Stimulated activated naive CD4-positive, alpha-beta T cell (primary cell): ENCODE measurements at regions not wholly inside any gene's neighbourhood (a gene's known extent, or its start where the extent isn't known, plus 50 kb on each side); places are given as distances from the start of the nearest gene placed in this dataset.
"Not testable (repeated sequence)": the region's sequence is repeated elsewhere in the genome, so short reads cannot be mapped to it uniquely, and the experiment has no call there.

Source experiments
- DNase-seq, 6 experiments: peaks; one replicate each; lab custom pipeline; 2025; lab: John Stamatoyannopoulos, UW

DNA sequence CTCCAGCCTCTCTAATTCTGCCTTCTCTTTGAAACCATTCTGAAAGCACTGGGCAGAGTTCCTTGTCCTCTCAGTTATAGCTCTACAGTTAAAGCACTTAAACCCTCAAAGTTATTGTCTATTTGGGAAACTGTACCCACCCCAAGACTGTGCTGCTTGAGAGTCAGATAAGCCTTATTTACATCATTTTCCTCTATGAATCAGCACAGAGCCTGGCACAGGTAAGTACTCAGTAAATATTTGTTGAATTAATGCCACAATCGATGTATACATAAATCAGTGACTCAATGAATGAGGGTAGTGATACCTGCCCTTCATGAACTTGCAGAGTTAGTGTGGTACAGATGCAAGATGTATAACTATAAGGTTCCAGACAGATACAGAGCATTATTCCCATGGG lies 549.4 kb upstream of the KLF4 start:
- DNase-seq = no peak

DNA sequence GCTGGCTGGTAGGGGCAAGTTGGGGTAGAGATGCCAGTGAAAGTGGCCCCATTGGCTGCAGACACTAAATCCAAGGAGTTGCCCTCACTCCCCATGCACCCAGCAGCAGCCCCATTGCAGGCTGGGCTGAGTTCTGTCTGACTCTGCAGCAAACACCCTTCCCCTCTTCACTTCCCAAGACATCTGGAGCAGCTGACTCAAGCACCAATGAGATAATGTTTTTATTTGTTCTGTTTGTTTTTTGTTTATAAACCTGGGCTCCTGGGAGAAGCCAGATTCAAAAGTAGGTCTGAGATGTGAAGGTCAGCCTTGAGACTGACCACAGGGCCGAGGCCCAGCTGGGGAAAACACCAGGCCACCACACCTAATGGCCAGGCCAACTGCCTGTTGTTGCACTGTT lies 545.9 kb upstream of the KLF4 start:
- no peak for DNase-seq

DNA sequence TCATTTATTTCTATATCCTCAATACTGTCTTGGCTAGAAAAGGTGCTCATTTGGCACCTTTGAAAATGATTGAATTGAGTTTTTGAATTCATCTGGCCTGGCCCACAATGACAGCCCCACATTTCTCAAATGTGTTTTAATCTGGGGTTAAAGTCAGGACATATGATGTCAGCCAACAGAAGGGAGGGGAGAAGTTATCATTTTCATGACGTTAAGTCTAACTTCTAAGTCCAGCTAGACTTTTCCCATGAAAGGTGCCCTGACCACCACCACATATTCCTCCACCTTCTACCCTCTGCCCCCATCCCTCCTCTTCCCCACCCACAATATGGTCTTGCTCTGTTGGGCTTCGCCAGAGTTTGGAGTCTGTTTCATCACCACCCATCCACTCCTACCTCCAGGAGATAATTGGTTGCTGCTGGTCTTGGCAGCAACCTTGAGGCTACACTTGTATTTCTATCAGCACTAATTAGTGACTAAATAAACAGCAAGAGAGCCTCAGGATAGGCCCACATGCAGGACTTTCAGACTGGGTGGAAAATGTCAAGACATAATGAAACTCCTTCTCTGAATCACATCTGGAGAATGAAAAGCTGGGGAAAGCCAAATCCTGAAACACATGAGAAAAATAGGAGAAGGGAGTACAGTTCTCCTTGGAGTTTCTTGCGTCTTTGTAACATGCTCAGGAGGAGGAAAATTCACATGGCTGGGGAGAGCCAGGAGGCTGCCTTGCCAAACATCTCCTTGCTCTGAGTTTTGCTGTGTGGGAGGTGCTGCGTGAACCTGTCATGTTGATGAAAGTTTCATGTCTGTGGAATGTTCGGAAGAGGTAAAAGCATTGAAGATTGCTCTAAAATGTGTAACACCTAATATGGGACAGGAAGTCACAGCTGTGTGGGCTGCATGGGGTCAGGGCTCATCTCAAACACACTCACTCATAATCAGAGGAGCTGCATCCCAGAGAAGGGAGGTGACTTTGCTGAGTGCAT lies 544.7 kb upstream of the KLF4 start:
- no peak for DNase-seq

DNA sequence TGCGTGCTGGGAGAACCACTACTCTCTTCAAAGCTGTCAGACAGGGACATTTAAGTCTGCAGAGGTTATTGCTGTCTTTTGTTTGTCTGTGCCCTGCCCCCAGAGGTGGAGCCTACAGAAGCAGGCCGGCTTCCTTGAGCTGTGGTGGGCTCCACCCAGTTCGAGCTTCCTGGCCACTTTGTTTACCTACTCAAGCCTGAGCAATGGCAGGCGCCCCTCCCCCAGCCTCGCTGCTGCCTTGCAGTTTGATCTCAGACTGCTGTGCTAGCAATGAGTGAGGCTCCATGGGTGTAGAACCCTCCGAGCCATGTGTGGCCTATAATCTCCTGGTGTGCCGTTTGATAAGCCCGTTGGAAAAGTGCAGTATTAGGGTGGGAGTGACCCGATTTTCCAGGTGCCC lies 542.5 kb upstream of the KLF4 start:
- DNase-seq = not testable (repeated sequence)

DNA sequence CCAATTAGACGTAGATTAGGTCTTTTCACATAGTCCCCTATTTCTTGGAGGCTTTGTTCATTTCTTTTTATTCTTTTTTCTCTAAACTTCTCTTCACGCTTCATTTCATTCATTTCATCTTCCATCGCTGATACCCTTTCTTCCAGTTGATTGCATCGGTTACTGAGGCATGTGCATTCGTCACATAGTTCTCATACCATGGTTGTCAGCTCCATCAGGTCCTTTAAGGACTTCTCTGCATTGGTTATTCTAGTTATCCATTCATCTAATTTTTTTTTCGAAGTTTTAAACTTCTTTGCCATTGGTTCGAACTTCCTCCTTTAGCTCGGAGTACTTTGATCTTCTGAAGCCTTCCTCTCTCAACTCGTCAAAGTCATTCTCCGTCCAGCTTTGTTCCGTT lies 541.7 kb upstream of the KLF4 start:
- DNase-seq = not testable (repeated sequence)

DNA sequence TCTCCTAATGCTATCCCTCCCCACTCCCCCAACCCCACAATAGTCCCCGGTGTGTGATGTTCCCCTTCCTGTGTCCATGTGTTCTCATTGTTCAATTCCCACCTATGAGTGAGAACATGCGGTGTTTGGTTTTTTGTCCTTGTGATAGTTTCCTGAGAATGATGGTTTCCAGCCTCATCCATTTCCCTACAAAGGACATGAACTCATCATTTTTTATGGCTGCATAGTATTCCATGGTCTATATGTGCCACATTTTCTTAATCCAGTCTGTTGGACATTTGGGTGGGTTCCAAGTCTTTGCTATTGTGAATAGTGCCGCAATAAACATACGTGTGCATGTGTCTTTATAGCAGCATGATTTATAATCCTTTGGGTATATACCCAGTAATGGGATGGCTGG lies 537.1 kb upstream of the KLF4 start:
- not testable (repeated sequence) for DNase-seq

DNA sequence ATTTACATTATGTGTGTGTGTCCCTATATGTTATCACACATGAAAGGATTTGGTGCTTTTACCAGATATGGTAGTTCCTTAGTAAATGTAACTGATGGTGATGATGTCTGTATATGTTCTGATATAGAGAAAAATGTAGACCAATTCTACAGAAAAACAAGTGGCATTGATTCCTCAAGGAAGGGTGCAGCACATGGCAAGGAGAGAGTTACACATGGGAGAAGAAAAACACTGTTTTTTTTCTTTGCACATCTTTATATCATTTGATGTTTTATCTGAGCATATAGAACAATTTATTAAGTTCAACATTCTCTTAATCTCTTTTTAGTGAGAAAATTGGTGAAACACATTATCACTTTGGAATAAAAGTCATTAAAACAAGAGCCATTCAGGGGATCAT lies 535.0 kb upstream of the KLF4 start:
- DNase-seq = no peak

DNA sequence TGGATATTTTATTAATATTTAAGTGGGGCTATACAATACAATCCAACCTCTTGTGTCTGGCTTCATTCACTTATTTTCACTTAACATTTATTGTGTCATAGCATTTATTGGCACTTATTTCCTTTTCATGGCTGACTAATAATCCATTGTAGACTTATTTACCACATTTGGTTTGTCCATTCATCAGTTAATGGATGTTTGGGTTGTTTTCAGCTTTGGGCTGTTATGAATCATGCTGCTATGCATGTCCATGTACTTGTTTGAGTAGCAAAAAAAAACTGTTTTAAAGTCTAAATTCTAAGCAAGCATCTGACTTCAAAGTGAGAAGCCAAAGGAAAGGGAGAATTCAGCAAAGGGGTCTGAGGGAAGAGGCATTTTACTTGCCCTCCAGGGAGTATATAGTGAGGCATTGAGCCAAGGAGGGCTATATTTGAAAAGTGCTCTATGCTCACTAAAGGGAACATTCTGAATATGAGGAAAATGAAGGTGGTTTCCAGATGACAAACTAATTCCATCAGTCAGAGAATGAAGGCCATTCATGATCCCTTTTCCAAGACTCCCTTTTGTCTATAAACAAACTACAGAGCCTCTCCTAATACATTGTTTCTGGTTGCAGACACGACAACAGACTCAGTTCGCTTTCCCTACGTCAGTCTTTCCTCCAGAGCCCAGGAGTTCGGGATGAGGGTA lies 532.8 kb upstream of the KLF4 start:
- no peak for DNase-seq

DNA sequence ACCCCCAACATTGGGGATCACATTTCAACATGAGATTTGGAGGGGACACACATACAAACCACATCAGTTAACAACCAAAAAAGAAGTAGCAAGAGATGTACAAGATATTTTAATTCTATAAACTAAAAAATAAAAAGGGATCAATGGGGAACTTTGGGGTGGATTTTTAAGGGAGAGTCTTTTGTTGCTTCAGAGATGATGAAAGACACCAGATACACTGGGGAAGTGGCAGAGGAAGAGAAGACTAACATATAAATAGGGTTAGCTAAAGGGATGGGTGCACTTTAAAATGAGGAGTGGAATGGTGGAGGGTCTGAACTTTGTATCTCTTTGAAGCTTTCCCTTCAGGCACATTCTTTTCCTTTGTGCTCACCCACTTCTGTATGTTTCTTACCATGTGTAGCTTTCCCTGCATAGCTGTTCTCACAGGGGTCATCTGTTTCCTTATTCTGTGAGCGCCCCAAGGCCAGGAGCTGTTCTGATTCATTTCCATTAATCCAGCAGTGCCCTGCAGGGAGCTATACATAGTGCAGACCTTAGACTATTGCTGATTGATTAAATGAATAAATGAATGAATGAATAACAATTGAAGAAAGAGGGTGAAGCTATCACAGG lies 531.6 kb upstream of the KLF4 start:
- no peak for DNase-seq

DNA sequence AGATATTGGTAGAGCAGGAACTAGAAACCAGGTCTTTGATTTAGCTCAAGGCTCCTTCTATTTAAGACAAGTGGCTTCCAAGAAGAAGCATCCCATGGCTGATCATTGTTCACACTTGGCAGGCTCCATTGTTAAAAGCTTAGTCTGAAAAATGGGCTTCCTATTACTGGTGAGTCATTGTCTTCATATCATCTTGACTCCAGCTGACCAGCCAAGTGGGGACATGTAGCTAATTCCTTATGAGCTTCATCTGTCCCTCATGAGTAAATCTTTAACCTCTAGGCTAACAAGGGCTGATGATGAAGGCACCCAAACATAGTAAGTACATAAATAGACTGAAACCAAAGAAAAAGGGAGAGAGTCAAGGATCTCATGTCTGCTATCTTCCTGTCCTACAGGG lies 530.3 kb upstream of the KLF4 start:
- no peak for DNase-seq

DNA sequence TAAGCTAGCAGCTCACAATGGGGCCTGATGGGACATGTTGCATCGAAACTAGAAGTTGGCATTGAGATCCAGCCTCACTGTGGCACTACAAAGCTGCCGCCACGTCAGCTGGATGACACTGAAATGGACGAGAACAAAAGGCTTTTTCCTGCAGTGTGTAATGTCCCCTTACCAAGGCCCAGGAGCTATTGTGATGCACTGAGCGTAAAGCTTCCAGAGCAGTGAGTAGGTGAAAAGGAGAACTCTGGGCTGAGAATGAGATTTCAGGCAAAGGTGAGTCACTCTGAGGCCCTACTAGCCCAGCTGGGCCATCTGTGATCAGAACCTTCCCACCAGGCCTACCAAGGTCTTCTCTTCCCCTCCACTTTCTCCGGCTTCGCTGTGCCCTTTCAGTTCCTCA lies 528.1 kb upstream of the KLF4 start:
- no peak for DNase-seq

DNA sequence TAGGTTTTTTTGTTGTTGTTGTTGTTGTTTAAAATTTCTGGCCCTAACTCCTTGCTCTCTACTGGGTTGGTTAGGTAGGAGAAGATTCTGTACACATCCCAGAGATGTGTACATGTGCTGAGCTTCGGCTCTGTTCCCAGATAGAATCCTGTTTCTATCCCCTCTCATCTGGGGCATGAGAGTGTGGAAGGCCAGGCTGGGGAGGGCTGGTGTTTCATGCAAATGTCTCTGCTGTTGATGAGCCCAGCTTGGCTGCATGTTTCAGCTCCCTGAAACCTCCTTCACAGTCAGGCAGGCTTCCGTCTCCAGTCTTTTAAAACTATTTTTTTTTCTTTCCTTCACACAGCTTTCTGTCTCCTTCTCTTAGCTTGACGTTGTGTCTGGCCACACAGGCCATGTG lies 526.9 kb upstream of the KLF4 start:
- DNase-seq = no peak

DNA sequence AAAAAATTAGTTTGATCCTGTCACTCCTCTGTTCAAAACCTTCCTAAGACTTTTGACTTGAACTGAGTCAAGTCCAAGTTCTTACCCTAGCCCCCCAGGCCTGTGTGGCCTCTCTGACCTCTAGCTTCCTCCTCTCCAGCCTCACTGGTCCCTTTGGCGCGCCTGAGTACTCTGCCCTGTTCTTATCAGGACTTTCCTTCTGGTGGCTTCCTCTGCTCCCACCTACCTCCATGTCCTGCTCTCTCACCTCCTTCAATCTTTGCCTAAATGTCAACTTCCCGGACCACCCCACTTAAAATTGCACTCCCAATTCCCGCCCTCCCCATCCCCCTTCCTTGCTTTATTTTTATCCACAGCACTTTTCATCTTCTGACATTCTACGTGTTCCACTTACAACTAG lies 526.1 kb upstream of the KLF4 start:
- no peak for DNase-seq

DNA sequence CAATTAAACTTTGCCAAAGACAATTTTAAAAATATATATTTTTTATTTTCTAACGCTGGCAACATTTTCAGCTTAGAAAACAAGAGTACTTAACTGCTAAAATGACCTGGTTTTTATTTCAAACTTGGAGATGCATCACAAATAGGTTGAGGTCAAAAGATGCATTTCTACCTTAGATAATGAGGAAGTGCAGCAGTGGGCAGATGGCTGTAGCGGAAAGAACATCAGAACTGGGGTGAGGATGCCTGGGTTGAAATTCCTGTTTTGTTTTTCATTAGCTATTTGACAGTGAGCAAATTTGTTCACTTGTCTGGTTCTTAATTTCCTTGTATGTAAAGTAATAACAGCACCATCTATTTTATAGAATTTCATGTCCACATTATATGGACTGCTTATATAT lies 524.8 kb upstream of the KLF4 start:
- DNase-seq = no peak

DNA sequence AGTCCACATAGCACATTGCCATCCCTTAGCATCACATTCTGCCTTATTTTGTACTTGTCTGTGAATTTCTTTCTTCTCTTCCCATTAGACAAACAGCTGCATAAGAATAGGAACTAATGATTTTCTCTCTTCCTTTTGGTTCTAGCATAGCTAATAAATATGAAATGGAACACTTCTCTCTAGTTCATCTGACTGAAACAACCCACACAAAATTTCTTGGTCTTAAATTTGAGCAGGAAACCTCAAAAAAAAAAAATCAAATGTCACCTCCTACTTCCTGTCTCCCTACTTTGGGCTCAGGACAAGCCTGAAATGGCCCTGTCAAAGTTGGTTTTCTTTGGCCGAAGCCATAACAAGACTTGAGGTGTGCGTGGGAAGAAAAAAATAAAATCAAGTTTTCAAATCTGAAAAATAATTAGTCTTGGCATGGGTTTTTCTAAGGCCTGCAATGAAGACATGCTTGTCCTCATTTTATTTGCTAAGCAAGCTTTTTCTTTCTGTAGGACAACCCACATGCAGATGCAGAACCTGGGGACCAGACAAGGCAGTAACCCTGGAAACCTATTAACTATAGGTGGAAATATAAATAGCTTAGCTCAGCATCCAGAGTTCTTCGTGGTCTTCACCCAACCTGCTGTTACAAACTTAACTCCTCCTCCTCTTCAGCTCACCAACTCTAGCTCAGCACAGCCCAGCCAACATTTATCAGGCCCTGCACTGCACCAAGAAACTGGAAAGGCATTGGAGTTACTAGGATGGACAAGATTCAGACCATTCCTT lies 523.5 kb upstream of the KLF4 start:
- DNase-seq = no peak

DNA sequence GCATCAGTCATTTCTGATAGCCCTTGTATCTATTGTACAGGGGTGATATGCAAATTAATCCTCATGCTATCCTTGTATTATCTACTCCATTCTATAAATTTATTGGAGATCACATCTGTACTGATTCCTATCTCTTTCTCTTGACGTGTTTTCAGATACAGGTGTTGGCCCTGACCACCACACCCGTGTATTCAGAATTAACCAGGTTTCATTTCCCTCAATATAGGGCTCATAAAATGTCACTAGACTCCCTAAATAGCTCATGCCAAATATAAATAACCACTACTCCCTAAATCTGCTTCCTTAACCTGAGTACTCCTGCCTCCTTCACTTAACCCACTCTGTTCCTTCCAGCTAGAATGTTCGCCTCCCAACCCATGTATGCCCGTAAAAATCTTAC lies 522.8 kb upstream of the KLF4 start:
- no peak for DNase-seq

DNA sequence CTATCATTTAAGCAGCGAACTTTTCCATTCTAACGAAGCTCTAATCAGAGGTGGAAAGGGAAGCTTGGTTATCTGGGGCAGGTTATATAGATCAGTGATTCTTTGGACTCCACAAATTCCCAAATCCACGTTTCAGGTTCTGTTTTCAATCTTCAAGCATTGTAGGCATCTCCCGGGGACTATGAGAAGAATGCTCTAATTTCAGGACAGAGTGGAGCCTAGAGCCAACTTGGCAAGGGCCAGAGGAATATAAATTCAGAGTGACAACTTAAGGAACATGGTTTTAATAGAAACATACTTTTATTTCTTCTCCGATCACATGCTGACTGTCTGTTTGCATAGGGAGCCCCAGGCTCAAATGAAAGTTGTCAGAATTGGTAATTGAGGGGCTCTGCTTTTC lies 514.0 kb upstream of the KLF4 start:
- no peak for DNase-seq

DNA sequence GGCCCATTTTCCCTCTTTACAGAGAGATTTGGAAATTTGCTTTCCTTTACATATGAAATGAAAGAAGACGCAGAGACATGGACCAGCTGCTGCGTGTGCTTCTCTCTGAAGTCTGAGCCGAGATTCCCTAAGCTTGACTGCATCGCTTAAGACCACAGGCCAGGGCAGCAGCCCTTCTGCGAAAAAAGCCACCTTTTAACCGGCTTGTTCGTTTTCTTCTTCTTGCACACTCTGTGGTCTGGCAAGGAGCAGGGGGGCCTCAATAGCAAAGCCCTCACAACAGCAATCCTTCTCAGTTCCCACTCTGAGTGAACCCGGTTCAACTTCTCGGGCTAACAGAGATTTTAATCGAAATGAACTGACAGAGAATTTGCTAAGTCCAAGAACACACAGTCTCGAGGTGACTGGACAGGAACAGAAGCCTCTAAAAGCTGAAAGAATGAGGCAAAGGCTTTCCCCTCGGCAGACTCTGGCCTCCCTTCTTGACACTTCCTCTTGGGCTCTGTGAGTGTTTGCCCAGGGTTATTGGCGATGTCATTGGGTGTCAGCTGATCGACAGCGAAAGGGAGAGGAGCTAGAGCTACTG lies 512.9 kb upstream of the KLF4 start:
- DNase-seq = no peak

DNA sequence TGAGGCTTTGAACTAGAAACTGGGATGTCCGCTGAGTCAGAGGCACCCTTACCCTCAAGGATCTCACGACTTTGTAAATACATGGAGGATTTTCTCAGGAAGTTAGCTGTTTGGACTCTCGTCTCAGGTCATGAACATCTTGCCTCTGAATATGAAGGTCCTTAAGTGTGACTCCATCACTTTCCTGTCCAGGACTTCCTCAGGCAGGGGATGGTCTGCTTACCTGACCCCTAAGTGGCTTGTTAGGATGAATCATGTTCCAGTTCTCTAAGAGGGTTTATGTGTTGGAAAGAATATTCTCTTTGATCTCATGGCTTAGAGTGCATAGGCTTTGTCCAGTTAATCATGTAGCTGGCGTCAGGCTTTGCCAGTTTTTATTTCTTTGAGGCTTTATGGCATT lies 511.7 kb upstream of the KLF4 start:
- no peak for DNase-seq

DNA sequence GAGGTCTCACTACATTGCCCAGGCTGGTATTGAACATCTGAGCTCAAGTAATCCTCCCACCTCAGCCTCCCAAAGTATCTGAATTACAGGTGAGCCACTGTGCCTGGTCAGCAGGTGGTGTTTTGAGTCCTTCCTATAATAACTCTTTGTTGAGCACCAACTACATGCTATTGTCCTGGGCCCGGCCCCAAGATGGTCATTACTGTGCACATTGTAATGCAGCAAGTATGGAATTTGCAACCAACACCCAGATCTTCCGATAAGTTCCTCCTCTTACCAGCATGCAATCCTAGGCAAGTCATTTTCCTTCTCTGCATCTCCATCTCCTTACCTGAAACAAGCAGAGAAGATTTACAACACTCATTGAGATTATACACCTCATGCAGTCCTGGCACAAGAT lies 510.3 kb upstream of the KLF4 start:
- DNase-seq = no peak

DNA sequence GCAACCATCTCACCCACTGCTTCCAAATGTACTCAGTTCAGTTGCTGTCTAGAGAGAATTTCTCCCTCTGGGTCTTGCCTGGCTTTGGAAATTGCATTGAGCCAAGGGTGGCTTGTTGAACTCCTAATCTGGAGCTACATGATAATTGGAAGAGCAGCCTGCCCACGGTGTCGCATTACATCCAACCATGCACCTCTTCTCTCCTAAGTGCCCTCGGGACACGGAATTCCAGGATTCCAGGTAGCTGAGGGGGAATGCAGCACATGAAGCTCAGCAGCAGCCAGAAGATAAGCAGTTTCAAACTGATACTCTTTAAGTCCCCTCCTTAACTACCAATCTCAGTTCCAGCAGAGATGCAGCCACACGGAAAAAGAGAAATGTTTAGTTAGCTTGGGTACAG lies 509.4 kb upstream of the KLF4 start:
- no peak for DNase-seq

DNA sequence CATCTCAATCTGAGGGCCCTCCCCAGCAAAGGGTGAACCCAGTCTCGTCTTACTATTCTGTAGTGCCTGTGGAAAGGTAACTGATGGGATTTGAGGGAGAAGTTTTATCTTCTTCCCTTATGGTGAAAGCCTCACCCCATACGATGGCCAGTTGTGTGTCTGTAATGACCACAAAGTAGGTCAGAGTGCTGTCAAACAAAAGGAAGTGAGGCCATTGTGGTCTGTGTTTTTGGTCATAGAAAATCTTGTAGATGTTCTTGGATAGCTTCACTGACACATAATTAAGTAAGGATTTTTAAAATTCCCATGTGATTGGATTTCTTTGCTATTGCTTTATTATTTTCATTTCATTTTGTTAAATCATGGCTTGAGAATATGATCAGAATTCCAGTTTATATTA lies 505.1 kb upstream of the KLF4 start:
- no peak for DNase-seq
